Astrocyte of the spinal cord (primary cell): ENCODE measurements at regions not wholly inside any gene's neighbourhood (a gene's known extent, or its start where the extent isn't known, plus 50 kb on each side); places are given as distances from the start of the nearest gene placed in this dataset.
A peak's percentile ranks its signal among the peaks of the same experiment; 100 is the strongest.
"Not testable (repeated sequence)": the region's sequence is repeated elsewhere in the genome, so short reads cannot be mapped to it uniquely, and the experiment has no call there.

Experiments
- DNase-seq: peaks from one replicate; pipeline ENCODE4 v3.0.0; 2011; ENCODE audit warnings: low read depth, low spot score
- H3K4me3 ChIP-seq: 2 replicates; pipeline ENCODE4 v1.5.1; 2011; ENCODE audit warnings: low read depth, mild to moderate bottlenecking, low read length, moderate library complexity
- in situ Hi-C: cut with HindIII; loops from 2 replicates; pipeline ENCODE4 v1.10.0; 2017; ENCODE audit warnings: low sequenced_read_pairs
- TF ChIP-seq, protein P1 (sequence below): IDR thresholded peaks from 2 replicates; pipeline ENCODE4 v1.5.1; 2012; ENCODE audit warnings: low read depth, mild to moderate bottlenecking, low read length, inconsistent platforms

DNA sequence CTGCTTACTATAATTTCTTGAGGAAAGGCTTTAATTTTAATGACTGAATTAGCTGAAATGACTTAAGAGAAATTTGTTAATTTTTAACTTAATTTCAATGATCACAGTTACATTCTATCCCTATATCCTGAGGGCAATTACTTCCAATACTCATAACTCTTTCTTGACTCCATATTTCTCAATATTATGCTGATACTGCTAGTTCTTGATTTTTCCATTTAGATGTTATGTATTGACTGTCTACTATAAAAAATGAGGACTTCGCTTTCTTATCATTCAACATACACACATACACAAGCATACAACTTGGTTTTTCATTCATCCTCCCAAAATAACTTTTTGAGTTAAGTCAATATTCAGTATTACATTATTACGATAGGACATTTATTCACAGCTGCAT lies 176.2 kb downstream of the PHLDA1 start:
- in situ Hi-C loops: no loop called here
- no peak overlapping the region for H3K4me3 ChIP-seq
- TF ChIP-seq, protein P1, sequence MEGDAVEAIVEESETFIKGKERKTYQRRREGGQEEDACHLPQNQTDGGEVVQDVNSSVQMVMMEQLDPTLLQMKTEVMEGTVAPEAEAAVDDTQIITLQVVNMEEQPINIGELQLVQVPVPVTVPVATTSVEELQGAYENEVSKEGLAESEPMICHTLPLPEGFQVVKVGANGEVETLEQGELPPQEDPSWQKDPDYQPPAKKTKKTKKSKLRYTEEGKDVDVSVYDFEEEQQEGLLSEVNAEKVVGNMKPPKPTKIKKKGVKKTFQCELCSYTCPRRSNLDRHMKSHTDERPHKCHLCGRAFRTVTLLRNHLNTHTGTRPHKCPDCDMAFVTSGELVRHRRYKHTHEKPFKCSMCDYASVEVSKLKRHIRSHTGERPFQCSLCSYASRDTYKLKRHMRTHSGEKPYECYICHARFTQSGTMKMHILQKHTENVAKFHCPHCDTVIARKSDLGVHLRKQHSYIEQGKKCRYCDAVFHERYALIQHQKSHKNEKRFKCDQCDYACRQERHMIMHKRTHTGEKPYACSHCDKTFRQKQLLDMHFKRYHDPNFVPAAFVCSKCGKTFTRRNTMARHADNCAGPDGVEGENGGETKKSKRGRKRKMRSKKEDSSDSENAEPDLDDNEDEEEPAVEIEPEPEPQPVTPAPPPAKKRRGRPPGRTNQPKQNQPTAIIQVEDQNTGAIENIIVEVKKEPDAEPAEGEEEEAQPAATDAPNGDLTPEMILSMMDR: no peak
- no peak for DNase-seq

GRCh38 chr12:75854681-75855309 lies 176.8 kb downstream of the PHLDA1 start:
- in situ Hi-C loops: no loop called here
- no peak overlapping the region for H3K4me3 ChIP-seq
- TF ChIP-seq, protein P1: no peak
- peak; percentile 68 for DNase-seq

GRCh38 chr12:75854137-75854536 lies 177.4 kb downstream of the PHLDA1 start:
- in situ Hi-C loops, H3K4me3 ChIP-seq, DNase-seq: not testable (repeated sequence)

GRCh38 chr12:75853626-75854025 lies 177.9 kb downstream of the PHLDA1 start:
- DNase-seq: no peak
- TF ChIP-seq, protein P1: no peak
- H3K4me3 ChIP-seq: no peak overlapping the region
- in situ Hi-C loops: no loop called here

GRCh38 chr12:75852956-75853355 lies 178.6 kb downstream of the PHLDA1 start:
- H3K4me3 ChIP-seq: no peak overlapping the region
- in situ Hi-C loops: no loop called here
- no peak for DNase-seq
- TF ChIP-seq, protein P1: no peak

DNA sequence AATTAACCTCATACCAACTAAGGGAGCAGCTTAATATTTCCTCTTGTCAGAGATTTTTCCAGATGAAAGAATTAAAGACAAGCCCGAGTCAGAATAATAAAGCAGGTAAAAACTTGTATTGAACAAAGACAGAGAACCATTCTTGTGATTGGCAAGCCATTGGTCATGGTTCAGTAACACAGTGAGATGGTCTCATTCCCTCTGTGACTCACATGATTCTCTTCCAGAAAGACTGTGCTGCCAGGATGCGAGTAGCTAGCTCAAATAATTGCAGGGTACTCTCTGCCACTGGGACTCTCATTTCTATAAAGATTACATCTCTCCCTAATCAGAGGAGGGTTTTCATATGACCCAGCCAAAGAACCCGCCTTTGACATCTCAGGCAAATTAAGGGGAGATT lies 179.4 kb downstream of the PHLDA1 start:
- TF ChIP-seq, protein P1: no peak
- in situ Hi-C loops: no loop called here
- no peak for DNase-seq
- no peak overlapping the region for H3K4me3 ChIP-seq

- peak; percentile 65 for DNase-seq
- H3K4me3 ChIP-seq: no peak overlapping the region
- TF ChIP-seq, protein P1: no peak
- in situ Hi-C loops: no loop called here
These were observed 180.7 kb downstream of the PHLDA1 start for GRCh38 chr12:75850721-75851462.
